Endothelial cell of umbilical vein (primary cell): ENCODE measurements at regions not wholly inside any gene's neighbourhood (a gene's known extent, or its start where the extent isn't known, plus 50 kb on each side); places are given as distances from the start of the nearest gene placed in this dataset.

ENCODE experiments used
- BruUV-seq: library from RNA; stranded (reverse); fragments of 400-500 nt; replicated peaks from 2 replicates; lab custom pipeline; 2021; lab: Mats Ljungman, UMichigan
- CTCF ChIA-PET: fragments of 300-600, 350-600 bp; sonication (Branson Sonifier 250); formaldehyde crosslinking; loops from one replicate; lab custom pipeline; 2021; ENCODE audit warnings: antibody characterized with exemption, inconsistent platforms; lab: Charles Lee
- POLR2A ChIA-PET: fragments of 300-600, 350-600 bp; sonication (Branson Sonifier 250); formaldehyde crosslinking; loops from one replicate; lab custom pipeline; 2021; ENCODE audit warnings: antibody characterized with exemption, inconsistent platforms; lab: Charles Lee
- DNase-seq: peaks from one replicate; pipeline ENCODE4 v3.0.0-alpha.2; 2011; ENCODE audit warnings: low read depth, low spot score
- FAIRE-seq: peaks from 2 replicates; lab custom pipeline; 2011; peaks lifted over from hg19 to GRCh38; lab: Jason Lieb, UNC
- H2AFZ ChIP-seq: 2 replicates; pipeline ENCODE4 v1.6.0; 2012; ENCODE audit warnings: low read depth, low read length, control low read depth, inconsistent platforms
- H3K27ac ChIP-seq: 2 replicates; pipeline ENCODE4 v1.5.1; 2011; ENCODE audit warnings: low read depth, mild to moderate bottlenecking, control low read depth, low read length, moderate library complexity; ENCODE audit not compliant: insufficient read depth
- H3K27me3 ChIP-seq, 2 experiments: 2 replicates each; pipeline versions ENCODE4 v1.6.0 to v1.6.1; 2011; ENCODE audit warnings: low read length in 2 of 2, mixed read lengths in 1 of 2; ENCODE audit not compliant: control insufficient read depth in 2 of 2, insufficient read depth in 2 of 2
- H3K36me3 ChIP-seq, 2 experiments: 2 replicates in 1 of 2; 3 replicates in 1 of 2; pipeline ENCODE4 v1.5.1; 2011; ENCODE audit warnings: low read length in 2 of 2, mild to moderate bottlenecking in 1 of 2, moderate library complexity in 1 of 2; ENCODE audit not compliant: control insufficient read depth in 2 of 2, insufficient read depth in 2 of 2; ENCODE audit errors: extremely low read depth in 1 of 2
- H3K4me1 ChIP-seq: 3 replicates; pipeline ENCODE4 v1.5.1; 2011; ENCODE audit warnings: mild to moderate bottlenecking, low read length; ENCODE audit not compliant: control insufficient read depth, insufficient read depth; ENCODE audit errors: extremely low read depth
- H3K4me2 ChIP-seq: 2 replicates; pipeline ENCODE4 v1.6.1; 2011; ENCODE audit warnings: low read length, control low read depth, mixed read lengths; ENCODE audit not compliant: insufficient read depth
- H3K4me3 ChIP-seq, 3 experiments: fragments of 200-600 bp in 1 of 3; sonication (generic), shearing (Covaris generic) in 1 of 3; replicated peaks in 1 of 3; 2 replicates each; pipeline ENCODE4 v1.5.1; 2011 to 2016; ENCODE audit warnings: control low read depth in 3 of 3, low read length in 3 of 3, mild to moderate bottlenecking in 2 of 3, inconsistent platforms in 1 of 3, low read depth in 1 of 3, moderate library complexity in 1 of 3; ENCODE audit not compliant: insufficient read depth in 1 of 3
- H3K79me2 ChIP-seq: 2 replicates; pipeline ENCODE4 v1.6.0; 2012; ENCODE audit warnings: low read length, inconsistent platforms; ENCODE audit not compliant: control insufficient read depth, insufficient read depth
- H3K9ac ChIP-seq: replicated peaks from 2 replicates; pipeline ENCODE3; 2011; ENCODE audit warnings: low read length, control low read depth; ENCODE audit not compliant: insufficient read depth; ENCODE audit errors: extremely low read depth
- H3K9me1 ChIP-seq: replicated peaks from 3 replicates; pipeline ENCODE4 v1.6.0; 2011; ENCODE audit warnings: mild to moderate bottlenecking, low read length; ENCODE audit not compliant: control insufficient read depth, insufficient read depth; ENCODE audit errors: extremely low read depth
- H3K9me3 ChIP-seq: replicated peaks from 2 replicates; pipeline ENCODE4 v1.5.1; 2012; ENCODE audit warnings: low read length, inconsistent platforms; ENCODE audit not compliant: control insufficient read depth, insufficient read depth
- H4K20me1 ChIP-seq: replicated peaks from 2 replicates; pipeline ENCODE3; 2011; ENCODE audit warnings: mild to moderate bottlenecking, low read length; ENCODE audit not compliant: control insufficient read depth, insufficient read depth; ENCODE audit errors: extremely low read depth
- EZH2 ChIP-seq: IDR thresholded peaks from 2 replicates; pipeline ENCODE4 v1.6.1; 2012; ENCODE audit warnings: borderline replicate concordance, low read depth, mild to moderate bottlenecking, moderate library complexity, low read length, inconsistent platforms; ENCODE audit not compliant: severe bottlenecking
- FOS ChIP-seq: IDR thresholded peaks from 2 replicates; pipeline ENCODE4 v1.6.1; 2011; ENCODE audit warnings: mild to moderate bottlenecking, low read length, moderate library complexity, borderline replicate concordance; ENCODE audit not compliant: insufficient read depth
- GATA2 ChIP-seq: IDR thresholded peaks from 2 replicates; pipeline ENCODE4 v1.7.0; 2011; ENCODE audit warnings: low read depth, mild to moderate bottlenecking, moderate library complexity, mixed read lengths, low read length; ENCODE audit not compliant: insufficient read length, insufficient read depth
- JUN ChIP-seq: IDR thresholded peaks from 2 replicates; pipeline ENCODE4 v1.6.1; 2011; ENCODE audit warnings: borderline replicate concordance, low read depth; ENCODE audit not compliant: insufficient read length, insufficient read depth
- MYC ChIP-seq: IDR thresholded peaks from one replicate; pipeline ENCODE4 v1.6.1; 2011; ENCODE audit warnings: mild to moderate bottlenecking, low read depth, low read length
- POLR2A ChIP-seq: IDR thresholded peaks from 2 replicates; pipeline ENCODE4 v1.6.1; 2012; ENCODE audit warnings: low read depth, mild to moderate bottlenecking, control low read depth, low read length
- POLR2AphosphoS5 ChIP-seq: IDR thresholded peaks from 2 replicates; pipeline ENCODE4 v1.6.1; 2012; ENCODE audit warnings: low read depth, mild to moderate bottlenecking, control low read depth, low read length, moderate library complexity; ENCODE audit not compliant: insufficient read depth
- dilution Hi-C: fragments of 300-500 bp; cut with MboI; formaldehyde crosslinking; loops from one replicate; pipeline ENCODE4 v1.15.0; 2019; ENCODE audit warnings: low sequenced_read_pairs; ENCODE audit not compliant: extremely low pct_ligation_motif_present
- intact Hi-C: fragments of 100-400 bp; cut with micrococcal nuclease; formaldehyde crosslinking; loops from one replicate; pipeline ENCODE4 v1.10.0; 2022
- TF ChIP-seq, protein P1 (sequence below), 2 donors: IDR thresholded peaks; 1 replicate in 1 of 2; 2 replicates in 1 of 2; pipeline ENCODE4 v1.5.1; 2011; ENCODE audit warnings: low read length in 2 of 2, mild to moderate bottlenecking in 2 of 2, moderate library complexity in 2 of 2, control low read depth in 1 of 2, inconsistent platforms in 1 of 2, low read depth in 1 of 2; ENCODE audit not compliant: insufficient read depth in 1 of 2; ENCODE audit errors: extremely low read depth in 1 of 2
- TF ChIP-seq, protein P2 (sequence below): IDR thresholded peaks from 2 replicates; pipeline ENCODE4 v1.6.1; 2011; ENCODE audit not compliant: insufficient read depth, insufficient read length

DNA sequence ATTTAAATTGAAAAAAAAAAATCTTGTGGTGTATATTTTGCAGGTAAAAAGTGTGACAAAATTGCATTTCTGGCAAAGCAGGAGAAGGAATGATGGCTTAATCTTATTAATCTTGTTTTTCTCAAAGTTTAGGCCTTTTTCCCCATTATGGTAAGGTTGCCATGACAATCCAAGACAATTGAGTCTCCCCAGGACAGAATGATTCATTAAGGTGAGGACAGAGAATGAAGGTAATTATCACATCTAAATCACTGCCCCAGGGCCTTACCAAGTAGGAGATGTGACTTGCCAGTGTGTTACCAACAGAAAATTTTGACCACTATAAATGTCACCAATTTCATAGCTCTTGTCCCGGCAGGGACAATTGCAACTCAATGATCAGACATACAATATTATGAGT, 439.2 kb downstream of the DNAH5 start:
- TF ChIP-seq MYC (no peak), FOS (no peak), POLR2A (no peak), JUN (no peak), GATA2 (no peak), EZH2 (no peak), POLR2AphosphoS5 (no peak)
- TF ChIP-seq, protein P1, sequence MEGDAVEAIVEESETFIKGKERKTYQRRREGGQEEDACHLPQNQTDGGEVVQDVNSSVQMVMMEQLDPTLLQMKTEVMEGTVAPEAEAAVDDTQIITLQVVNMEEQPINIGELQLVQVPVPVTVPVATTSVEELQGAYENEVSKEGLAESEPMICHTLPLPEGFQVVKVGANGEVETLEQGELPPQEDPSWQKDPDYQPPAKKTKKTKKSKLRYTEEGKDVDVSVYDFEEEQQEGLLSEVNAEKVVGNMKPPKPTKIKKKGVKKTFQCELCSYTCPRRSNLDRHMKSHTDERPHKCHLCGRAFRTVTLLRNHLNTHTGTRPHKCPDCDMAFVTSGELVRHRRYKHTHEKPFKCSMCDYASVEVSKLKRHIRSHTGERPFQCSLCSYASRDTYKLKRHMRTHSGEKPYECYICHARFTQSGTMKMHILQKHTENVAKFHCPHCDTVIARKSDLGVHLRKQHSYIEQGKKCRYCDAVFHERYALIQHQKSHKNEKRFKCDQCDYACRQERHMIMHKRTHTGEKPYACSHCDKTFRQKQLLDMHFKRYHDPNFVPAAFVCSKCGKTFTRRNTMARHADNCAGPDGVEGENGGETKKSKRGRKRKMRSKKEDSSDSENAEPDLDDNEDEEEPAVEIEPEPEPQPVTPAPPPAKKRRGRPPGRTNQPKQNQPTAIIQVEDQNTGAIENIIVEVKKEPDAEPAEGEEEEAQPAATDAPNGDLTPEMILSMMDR (IDR thresholded peaks at IDR 0.05; ENCODE audit: extremely low read depth in 1 of 2, insufficient read depth in 1 of 2, low read depth in 1 of 2, low read length in 2 of 2) = no peak
- TF ChIP-seq, protein P2, sequence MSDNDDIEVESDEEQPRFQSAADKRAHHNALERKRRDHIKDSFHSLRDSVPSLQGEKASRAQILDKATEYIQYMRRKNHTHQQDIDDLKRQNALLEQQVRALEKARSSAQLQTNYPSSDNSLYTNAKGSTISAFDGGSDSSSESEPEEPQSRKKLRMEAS = no peak
- dilution Hi-C loops (no loop called here), intact Hi-C loops (no loop called here)
- H3K4me3 ChIP-seq = no peak overlapping the region
- H3K79me2 ChIP-seq = no peaks in the 10 kb centered on the region
- ChIA-PET CTCF (no interaction called here), POLR2A (no interaction called here)
- no peaks in the 10 kb centered on the region for H3K27me3 ChIP-seq
- H2AFZ ChIP-seq = no peak overlapping the region
- H3K9me3 ChIP-seq = no peaks in the 10 kb centered on the region
- H3K9ac ChIP-seq = no peak overlapping the region
- H4K20me1 ChIP-seq = no peaks in the 10 kb centered on the region
- no peak overlapping the region for H3K27ac ChIP-seq
- no peak overlapping the region for H3K4me2 ChIP-seq
- no peaks in the 10 kb centered on the region for H3K36me3 ChIP-seq
- H3K4me1 ChIP-seq = no peaks in the 10 kb centered on the region
- no peaks in the 10 kb centered on the region for H3K9me1 ChIP-seq
- no TSS peak for BruUV-seq
- DNase-seq = no peak
- no peak for FAIRE-seq
